OCI-LY7 (cell line): ENCODE measurements at regions not wholly inside any gene's neighbourhood (a gene's known extent, or its start where the extent isn't known, plus 50 kb on each side); places are given as distances from the start of the nearest gene placed in this dataset.

Experiments used
- CTCF ChIP-seq: fragments of 200-600 bp; sonication (generic); conservative IDR thresholded peaks from 2 replicates; pipeline ENCODE4 v1.5.1; 2014; ENCODE audit warnings: mild to moderate bottlenecking, antibody characterized with exemption, low read length, moderate library complexity, mixed read lengths
- EZH2phosphoT487 ChIP-seq: fragments of 200-600 bp; sonication (generic); IDR thresholded peaks from 2 replicates; pipeline ENCODE4 v1.6.1; 2018; ENCODE audit warnings: low read depth, borderline replicate concordance, mild to moderate bottlenecking, mixed run types, antibody characterized with exemption, low read length, moderate library complexity, mixed read lengths

GRCh38 chr4:83753260-83753659, 217.4 kb downstream of the GPAT3 start:
- TF ChIP-seq CTCF (no peak), EZH2phosphoT487 (no peak)
